ENCODE measurements at regions not wholly inside any gene's neighbourhood (a gene's known extent, or its start where the extent isn't known, plus 50 kb on each side); places are given as distances from the start of the nearest gene placed in this dataset.

- no peak overlapping the region for H3K27ac Mint-ChIP-seq (ENCODE audit: unreplicated experiment)
- no peaks in the 10 kb centered on the region for H3K36me3 Mint-ChIP-seq (ENCODE audit: unreplicated experiment)
- no peak overlapping the region for H3K4me3 Mint-ChIP-seq (ENCODE audit: unreplicated experiment)
- H3K4me1 Mint-ChIP-seq (ENCODE audit: low read depth, unreplicated experiment): peaks cover 11% of the 10 kb centered on the region
- TF ChIP-seq CTCF (IDR thresholded peaks at IDR 0.05; ENCODE audit: partially characterized antibody, unreplicated experiment): no peak
- DNase-seq: no peak
- peaks cover 2% of the 10 kb centered on the region for H3K27me3 Mint-ChIP-seq (ENCODE audit: unreplicated experiment)
- peaks cover 2% of the 10 kb centered on the region for H3K9me3 Mint-ChIP-seq (ENCODE audit: unreplicated experiment)
These were observed 423.2 kb downstream of the RPS24 start for GRCh38 chr10:78456649-78457400.

- H3K36me3 Mint-ChIP-seq (ENCODE audit: unreplicated experiment): peaks cover 3% of the 10 kb centered on the region
- no peak for TF ChIP-seq CTCF (IDR thresholded peaks at IDR 0.05; ENCODE audit: partially characterized antibody, unreplicated experiment)
- H3K9me3 Mint-ChIP-seq (ENCODE audit: unreplicated experiment): peaks cover 2% of the 10 kb centered on the region
- no peak for DNase-seq
- no peak overlapping the region for H3K4me3 Mint-ChIP-seq (ENCODE audit: unreplicated experiment)
- H3K27me3 Mint-ChIP-seq (ENCODE audit: unreplicated experiment): peaks cover 2% of the 10 kb centered on the region
- H3K4me1 Mint-ChIP-seq (ENCODE audit: low read depth, unreplicated experiment): peaks cover 7% of the 10 kb centered on the region
- H3K27ac Mint-ChIP-seq (ENCODE audit: unreplicated experiment): no peak overlapping the region
These were observed 424.3 kb downstream of the RPS24 start for GRCh38 chr10:78457804-78458482.

GRCh38 chr10:78458983-78459638 is 425.4 kb downstream of the RPS24 start:
- no peak for DNase-seq
- TF ChIP-seq CTCF (IDR thresholded peaks at IDR 0.05; ENCODE audit: partially characterized antibody, unreplicated experiment): no peak
- peaks cover 4% of the 10 kb centered on the region for H3K27me3 Mint-ChIP-seq (ENCODE audit: unreplicated experiment)
- H3K4me3 Mint-ChIP-seq (ENCODE audit: unreplicated experiment): no peak overlapping the region
- H3K36me3 Mint-ChIP-seq (ENCODE audit: unreplicated experiment): peaks cover 4% of the 10 kb centered on the region
- no peak overlapping the region for H3K27ac Mint-ChIP-seq (ENCODE audit: unreplicated experiment)
- peaks cover 2% of the 10 kb centered on the region for H3K9me3 Mint-ChIP-seq (ENCODE audit: unreplicated experiment)
- peaks cover 9% of the 10 kb centered on the region for H3K4me1 Mint-ChIP-seq (ENCODE audit: low read depth, unreplicated experiment)

DNA sequence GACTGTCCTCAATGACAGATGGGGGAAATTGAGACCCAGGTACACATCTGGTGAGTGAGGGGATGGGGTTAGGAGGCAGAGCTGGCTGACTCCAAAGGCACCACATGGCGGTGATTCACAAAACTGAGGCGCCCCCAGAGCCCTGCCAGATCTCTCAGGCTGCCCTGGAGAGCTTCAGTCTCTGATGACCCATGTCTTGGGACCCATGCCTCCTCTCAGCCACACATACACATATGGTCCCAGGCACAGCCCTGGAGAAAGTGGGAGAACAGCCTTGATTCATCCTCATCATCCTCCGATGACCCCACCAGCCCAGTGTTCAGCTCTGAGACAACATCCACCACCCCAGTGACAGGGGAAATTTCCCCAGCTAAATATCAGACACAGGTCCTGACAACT is 426.0 kb downstream of the RPS24 start:
- Mint-ChIP-seq H3K27me3 (ENCODE audit: unreplicated experiment) (peaks cover 4% of the 10 kb centered on the region), H3K9me3 (ENCODE audit: unreplicated experiment) (peaks cover 2% of the 10 kb centered on the region), H3K4me3 (ENCODE audit: unreplicated experiment) (no peak overlapping the region), H3K36me3 (ENCODE audit: unreplicated experiment) (peaks cover 4% of the 10 kb centered on the region), H3K27ac (ENCODE audit: unreplicated experiment) (no peak overlapping the region), H3K4me1 (ENCODE audit: low read depth, unreplicated experiment) (peaks cover 13% of the 10 kb centered on the region)
- TF ChIP-seq CTCF (IDR thresholded peaks at IDR 0.05; ENCODE audit: partially characterized antibody, unreplicated experiment): no peak
- no peak for DNase-seq
